BJ (cell line): ENCODE measurements at regions not wholly inside any gene's neighbourhood (a gene's known extent, or its start where the extent isn't known, plus 50 kb on each side); places are given as distances from the start of the nearest gene placed in this dataset.

ENCODE experiments used
- CTCF ChIA-PET: fragments of 350-600 bp; formaldehyde crosslinking; extraction: SDS; loops from one replicate; lab custom pipeline; 2021; ENCODE audit warnings: antibody characterized with exemption, inconsistent platforms; lab: Yijun Ruan, JAX
- POLR2A ChIA-PET: fragments of 300-600 bp; sonication (Branson Sonifier 250); formaldehyde crosslinking; extraction: SDS; loops from one replicate; lab custom pipeline; 2021; ENCODE audit warnings: antibody characterized with exemption; lab: Charles Lee
- DNase-seq: peaks from one replicate; pipeline ENCODE4 v3.0.0-alpha.2; 2011; ENCODE audit warnings: low read depth
- H3K27me3 ChIP-seq: 2 replicates; pipeline ENCODE4 v1.6.0; 2011; ENCODE audit warnings: low read length; ENCODE audit not compliant: control insufficient read depth, insufficient read depth
- H3K36me3 ChIP-seq: 2 replicates; pipeline ENCODE4 v1.5.1; 2011; ENCODE audit warnings: low read length; ENCODE audit not compliant: control insufficient read depth, insufficient read depth
- H3K4me3 ChIP-seq: 2 replicates; pipeline ENCODE4 v1.5.1; 2011; ENCODE audit warnings: low read depth, mild to moderate bottlenecking, control low read depth, low read length
- TF ChIP-seq, protein P1 (sequence below): IDR thresholded peaks from 2 replicates; pipeline ENCODE4 v1.5.1; 2011; ENCODE audit warnings: low read depth, mild to moderate bottlenecking, control low read depth, inconsistent platforms, low read length, moderate library complexity; ENCODE audit not compliant: insufficient read depth

- H3K4me3 ChIP-seq: no peak overlapping the region
- ChIA-PET POLR2A (no interaction called here), CTCF (no interaction called here)
- TF ChIP-seq, protein P1, sequence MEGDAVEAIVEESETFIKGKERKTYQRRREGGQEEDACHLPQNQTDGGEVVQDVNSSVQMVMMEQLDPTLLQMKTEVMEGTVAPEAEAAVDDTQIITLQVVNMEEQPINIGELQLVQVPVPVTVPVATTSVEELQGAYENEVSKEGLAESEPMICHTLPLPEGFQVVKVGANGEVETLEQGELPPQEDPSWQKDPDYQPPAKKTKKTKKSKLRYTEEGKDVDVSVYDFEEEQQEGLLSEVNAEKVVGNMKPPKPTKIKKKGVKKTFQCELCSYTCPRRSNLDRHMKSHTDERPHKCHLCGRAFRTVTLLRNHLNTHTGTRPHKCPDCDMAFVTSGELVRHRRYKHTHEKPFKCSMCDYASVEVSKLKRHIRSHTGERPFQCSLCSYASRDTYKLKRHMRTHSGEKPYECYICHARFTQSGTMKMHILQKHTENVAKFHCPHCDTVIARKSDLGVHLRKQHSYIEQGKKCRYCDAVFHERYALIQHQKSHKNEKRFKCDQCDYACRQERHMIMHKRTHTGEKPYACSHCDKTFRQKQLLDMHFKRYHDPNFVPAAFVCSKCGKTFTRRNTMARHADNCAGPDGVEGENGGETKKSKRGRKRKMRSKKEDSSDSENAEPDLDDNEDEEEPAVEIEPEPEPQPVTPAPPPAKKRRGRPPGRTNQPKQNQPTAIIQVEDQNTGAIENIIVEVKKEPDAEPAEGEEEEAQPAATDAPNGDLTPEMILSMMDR: no peak
- no peaks in the 10 kb centered on the region for H3K27me3 ChIP-seq
- H3K36me3 ChIP-seq: no peaks in the 10 kb centered on the region
- DNase-seq: no peak
Observed at GRCh38 chr17:52823155-52823554, 664.6 kb upstream of the CA10 start.

- ChIA-PET CTCF (no interaction called here), POLR2A (no interaction called here)
- TF ChIP-seq, protein P1: no peak
Observed at GRCh38 chr17:52790359-52790955, 631.9 kb upstream of the CA10 start.

DNA sequence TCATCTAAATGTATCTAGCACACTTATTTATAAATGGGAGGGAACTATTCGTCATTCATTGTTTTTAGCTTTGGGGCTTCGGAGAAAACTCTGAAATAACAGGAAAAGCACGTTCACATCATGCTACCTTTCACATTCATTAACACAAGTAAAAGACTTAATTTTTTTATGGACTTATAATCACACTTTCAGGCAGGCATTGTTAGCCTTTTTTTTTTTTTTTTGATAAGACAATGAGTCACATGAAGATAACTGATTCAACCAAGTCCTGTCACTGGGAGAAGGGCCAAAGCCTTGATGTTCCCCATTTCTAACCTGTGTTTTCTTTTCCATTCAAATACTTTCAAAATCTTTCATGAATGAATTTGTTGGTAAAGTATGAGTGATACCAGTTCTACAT, 631.3 kb upstream of the CA10 start:
- POLR2A ChIA-PET: no interaction called here
- CTCF ChIA-PET: no interaction called here
- no peaks in the 10 kb centered on the region for H3K36me3 ChIP-seq
- no peak overlapping the region for H3K4me3 ChIP-seq
- no peaks in the 10 kb centered on the region for H3K27me3 ChIP-seq
- TF ChIP-seq, protein P1: no peak
- DNase-seq: no peak

More at GRCh38 chr17:52790359-52790955, 631.9 kb upstream of the CA10 start:
- no peak for DNase-seq
- Histone ChIP-seq H3K27me3 (no peaks in the 10 kb centered on the region), H3K36me3 (no peaks in the 10 kb centered on the region), H3K4me3 (no peak overlapping the region)

DNA sequence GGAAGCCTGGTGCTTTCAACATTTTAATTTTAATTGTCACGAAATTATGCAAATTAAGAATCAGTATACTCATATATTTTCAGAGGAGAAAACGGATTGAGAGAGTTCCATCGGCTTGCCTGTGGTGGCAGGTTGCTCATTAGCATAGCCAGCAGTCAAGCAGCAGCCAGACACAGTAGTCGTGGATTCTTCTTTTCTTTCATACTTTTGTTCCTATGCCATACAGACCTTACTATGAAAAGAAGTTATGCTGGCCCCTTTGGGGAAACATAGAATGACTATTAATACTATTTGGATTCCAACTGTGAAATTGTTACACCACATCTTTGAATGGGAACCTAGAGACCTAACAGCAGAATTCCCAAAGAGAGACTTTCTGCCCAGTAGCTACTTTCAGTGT, 617.7 kb upstream of the CA10 start:
- ChIA-PET CTCF (interaction anchor here (0.7 kb wide), 1 partner anchor 222 kb away, joined by 3 read pairs; no protein-coding TSS in a partner anchor), POLR2A (no interaction called here)
- DNase-seq: no peak
- no peaks in the 10 kb centered on the region for H3K27me3 ChIP-seq
- H3K36me3 ChIP-seq: no peaks in the 10 kb centered on the region
- TF ChIP-seq, protein P1: no peak
- H3K4me3 ChIP-seq: no peak overlapping the region

- no peaks in the 10 kb centered on the region for H3K27me3 ChIP-seq
- DNase-seq: no peak
- H3K36me3 ChIP-seq: no peaks in the 10 kb centered on the region
- CTCF ChIA-PET: no interaction called here
- no peak overlapping the region for H3K4me3 ChIP-seq
- TF ChIP-seq, protein P1: no peak
- POLR2A ChIA-PET: no interaction called here
Observed at GRCh38 chr17:52762794-52763167, 604.3 kb upstream of the CA10 start.
